Stimulated activated CD8-positive, alpha-beta memory T cell treated with anti-CD3 and anti-CD28 coated beads, Interleukin-15, amount 100 ng/mL, for 4 hours (primary cell): ENCODE measurements at regions not wholly inside any gene's neighbourhood (a gene's known extent, or its start where the extent isn't known, plus 50 kb on each side); places are given as distances from the start of the nearest gene placed in this dataset.

ENCODE experiments used
- DNase-seq, 2 donors: peaks; one replicate each; pipeline ENCODE4 v3.0.0-alpha.2; 2020; ENCODE audit warnings: low read depth in 2 of 2

DNA sequence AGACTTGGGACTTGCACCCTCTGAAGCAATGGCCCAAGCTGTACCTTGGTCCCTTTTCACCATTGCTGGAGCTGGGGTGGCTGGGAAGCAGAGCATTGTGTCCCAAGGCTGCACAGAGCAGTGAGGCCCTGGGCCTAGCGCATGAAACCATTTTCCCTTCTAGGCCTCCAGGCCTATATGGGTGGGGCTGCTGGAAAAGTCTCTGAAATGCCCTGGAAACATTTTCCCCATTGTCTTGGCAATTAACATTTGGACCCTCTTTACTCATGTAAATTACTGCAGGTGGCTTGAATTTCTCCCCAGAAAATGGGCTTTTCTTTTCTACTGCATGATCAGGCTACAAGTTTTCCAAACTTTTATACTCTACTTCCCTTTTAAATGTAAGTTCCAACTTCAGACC lies 510.5 kb downstream of the SLITRK6 start:
- no peak for DNase-seq

GRCh38 chr13:85287528-85287927 lies 511.7 kb downstream of the SLITRK6 start:
- no peak for DNase-seq

DNA sequence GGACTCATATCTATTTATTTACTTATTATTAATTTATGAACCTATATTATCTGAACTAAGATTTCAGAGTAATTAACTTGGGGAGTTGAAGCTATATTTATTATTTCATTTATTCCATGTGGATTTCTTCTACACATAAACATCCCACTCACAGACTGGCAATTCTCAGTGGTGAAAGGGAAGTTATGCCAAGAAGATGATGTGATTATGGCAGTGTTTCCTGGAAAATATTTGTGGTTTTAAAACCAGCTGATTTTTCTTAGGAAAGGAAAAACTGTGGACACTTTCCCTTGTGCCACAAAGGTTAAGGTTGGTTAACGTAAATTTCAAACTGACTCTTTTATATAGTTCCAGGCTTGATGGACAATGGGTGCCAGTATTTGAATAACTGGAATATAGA lies 513.1 kb downstream of the SLITRK6 start:
- DNase-seq: no peak

DNA sequence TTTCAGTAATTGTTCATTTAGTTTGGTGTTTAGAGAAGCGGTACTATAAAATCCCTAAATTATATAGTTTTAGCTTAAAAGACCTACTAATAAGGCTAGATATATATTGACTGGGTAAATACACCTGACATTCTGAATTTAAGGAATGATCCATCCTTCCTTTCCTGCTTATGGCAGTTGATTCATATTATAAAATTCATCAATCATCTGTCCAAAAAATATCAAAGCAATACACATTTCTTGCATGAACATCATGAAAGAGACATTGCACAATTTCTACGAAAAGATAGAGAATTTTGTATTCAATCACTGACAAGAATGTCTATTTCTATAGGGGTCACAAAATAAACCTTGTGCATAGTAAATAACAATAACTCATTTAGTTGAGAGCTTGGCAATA lies 514.9 kb downstream of the SLITRK6 start:
- no peak for DNase-seq

GRCh38 chr13:85283408-85283807 lies 515.8 kb downstream of the SLITRK6 start:
- no peak for DNase-seq

GRCh38 chr13:85282876-85283275 lies 516.3 kb downstream of the SLITRK6 start:
- DNase-seq: no peak

- DNase-seq: no peak
Measured at GRCh38 chr13:85278851-85279250, 520.4 kb downstream of the SLITRK6 start.

DNA sequence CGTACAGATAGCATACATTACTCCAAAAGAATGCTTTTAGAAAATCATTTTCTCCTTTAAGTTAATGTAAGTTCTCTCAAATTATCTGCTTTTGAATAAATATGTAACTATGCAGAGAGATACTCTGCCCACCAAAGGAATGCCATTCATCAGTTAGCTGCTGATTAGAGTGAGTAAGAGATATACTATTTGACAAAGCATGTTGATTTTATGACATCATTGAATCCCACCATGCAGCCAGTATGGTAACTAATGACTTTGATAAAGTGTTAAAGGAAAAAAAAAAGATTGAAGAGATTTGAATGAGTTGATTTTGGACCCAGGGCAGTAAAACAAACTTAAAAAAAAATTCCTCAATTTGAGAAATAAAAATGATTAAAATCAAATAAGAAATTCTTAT lies 521.5 kb downstream of the SLITRK6 start:
- DNase-seq: no peak

DNA sequence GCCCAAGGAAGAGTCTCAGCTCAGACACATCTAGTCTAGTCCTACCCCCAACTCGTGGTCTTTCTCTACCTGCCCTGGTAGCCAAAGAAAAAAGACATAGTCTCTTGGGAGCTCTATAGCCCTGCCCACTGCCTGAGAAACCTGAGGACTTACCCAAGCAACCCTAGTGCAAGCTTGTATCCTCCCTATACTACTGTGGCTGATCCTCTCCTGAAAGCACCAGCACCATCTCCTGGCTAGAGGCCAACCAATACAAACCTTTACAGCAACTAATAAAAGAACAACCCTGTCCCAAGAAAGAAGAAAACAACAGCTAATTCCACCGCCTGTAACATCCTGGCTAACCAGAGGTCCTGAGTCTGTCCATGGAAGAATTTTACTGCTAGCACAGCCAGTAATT lies 532.4 kb downstream of the SLITRK6 start:
- DNase-seq: no peak

GRCh38 chr13:85266331-85266730 lies 532.9 kb downstream of the SLITRK6 start:
- no peak for DNase-seq

DNA sequence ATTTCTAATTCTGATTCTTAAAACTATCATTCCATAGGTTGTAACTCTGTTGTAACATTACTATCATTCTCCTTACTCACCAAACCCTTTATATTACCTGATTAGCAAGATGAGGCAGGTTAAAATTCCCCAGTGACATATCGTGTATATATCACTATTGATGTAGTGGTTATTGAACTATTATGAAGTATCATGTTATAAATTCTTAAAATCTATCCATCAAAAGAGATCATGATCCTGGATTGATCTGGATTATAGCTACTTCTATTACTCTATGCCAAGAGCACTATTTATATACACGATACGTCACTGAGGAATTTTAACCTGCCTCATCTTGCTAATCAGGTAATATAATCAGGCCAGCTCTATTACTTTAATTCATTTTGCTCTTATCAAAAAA lies 533.9 kb downstream of the SLITRK6 start:
- DNase-seq: no peak

- no peak for DNase-seq
Measured at GRCh38 chr13:85262499-85262898, 536.7 kb downstream of the SLITRK6 start.

DNA sequence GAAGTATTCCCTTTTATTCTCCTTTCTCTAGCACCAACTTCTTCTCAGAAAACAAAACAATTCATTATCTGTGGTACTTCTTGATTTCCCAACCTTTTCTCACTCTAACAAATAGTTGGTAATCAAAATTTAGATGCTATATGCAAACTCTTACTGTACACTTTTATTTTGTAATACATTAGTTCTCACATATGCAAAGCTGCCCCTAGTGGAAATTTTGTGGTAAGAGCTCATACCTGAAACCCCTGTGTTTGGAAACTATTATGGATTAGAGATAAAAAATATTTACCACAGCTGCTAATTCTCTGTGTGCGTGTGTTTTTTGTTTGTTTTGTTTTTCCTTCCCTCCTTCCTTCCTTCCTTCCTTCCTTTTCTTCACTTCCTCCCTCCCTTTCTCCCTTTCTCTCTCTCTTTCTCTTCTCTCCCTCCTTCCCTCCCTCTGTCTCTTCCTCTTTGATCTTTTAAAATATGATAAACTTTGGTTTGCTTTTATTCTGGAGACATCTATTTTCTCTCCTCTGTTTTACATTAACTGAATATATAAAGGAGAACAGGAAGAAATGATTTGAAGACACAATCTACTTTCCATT lies 537.4 kb downstream of the SLITRK6 start:
- DNase-seq: no peak

- DNase-seq: no peak
Measured at GRCh38 chr13:85260896-85261295, 538.3 kb downstream of the SLITRK6 start.

- DNase-seq: no peak
Measured at GRCh38 chr13:85255978-85256377, 543.2 kb downstream of the SLITRK6 start.

DNA sequence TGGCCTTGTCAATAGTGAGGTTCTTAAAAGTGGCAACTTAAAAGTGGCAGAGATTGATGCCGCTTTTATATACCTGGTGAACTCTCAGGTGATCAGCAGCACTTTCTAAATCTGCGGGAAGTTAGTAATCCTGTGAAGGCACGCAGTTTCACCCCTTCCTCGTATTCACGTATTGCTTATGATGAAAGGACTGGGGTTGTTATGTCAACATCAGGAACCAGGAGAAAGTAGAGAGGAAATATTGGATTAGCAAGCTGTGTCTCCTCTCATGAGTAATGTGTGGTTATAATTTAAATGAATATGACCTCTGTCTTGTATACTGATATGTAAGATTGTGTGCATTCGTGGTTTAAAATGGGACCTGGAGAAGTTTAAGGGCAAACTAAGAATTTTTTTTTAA lies 544.6 kb downstream of the SLITRK6 start:
- DNase-seq: no peak

GRCh38 chr13:85249151-85249550 lies 550.1 kb downstream of the SLITRK6 start:
- no peak for DNase-seq

DNA sequence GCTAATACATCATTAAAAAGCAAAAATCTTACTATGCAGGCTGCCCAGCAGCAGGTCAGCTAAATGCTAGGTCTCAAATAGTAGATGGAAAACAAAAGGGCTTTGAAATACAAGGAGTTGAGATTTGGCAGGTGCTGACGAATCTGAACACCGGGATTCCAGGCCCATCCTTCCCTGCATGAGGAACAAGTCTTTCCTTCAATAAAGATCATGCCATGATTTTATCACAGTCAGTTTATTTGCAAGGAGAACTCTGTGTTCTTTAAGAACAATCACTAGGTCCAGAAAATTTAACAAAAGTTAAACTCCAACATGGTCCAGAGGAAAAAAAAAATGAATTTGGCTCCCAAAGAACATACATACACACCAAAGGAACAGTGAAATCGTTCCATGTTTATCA lies 551.4 kb downstream of the SLITRK6 start:
- no peak for DNase-seq

DNA sequence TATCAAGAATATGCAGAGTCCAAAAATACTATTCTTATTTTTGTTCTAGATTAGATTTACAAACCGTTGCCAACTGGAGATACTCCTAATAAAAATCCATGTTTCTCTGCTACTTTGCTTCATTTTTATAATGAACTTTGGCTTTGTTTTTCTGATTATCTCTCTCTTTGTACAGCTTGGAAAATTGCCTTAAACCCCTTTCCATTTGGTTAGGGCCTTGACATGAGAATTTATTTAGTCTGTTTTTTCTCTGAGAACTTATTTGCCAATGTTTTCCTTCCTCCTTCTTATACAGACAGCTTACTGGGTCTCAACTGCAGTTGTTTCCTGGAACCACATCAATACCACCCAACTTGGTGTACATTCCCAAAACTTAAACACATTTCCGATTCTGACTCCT lies 555.4 kb downstream of the SLITRK6 start:
- no peak for DNase-seq

- DNase-seq: no peak
Measured at GRCh38 chr13:85241060-85241459, 558.2 kb downstream of the SLITRK6 start.

- DNase-seq: no peak
Measured at GRCh38 chr13:85236413-85236812, 562.8 kb downstream of the SLITRK6 start.

DNA sequence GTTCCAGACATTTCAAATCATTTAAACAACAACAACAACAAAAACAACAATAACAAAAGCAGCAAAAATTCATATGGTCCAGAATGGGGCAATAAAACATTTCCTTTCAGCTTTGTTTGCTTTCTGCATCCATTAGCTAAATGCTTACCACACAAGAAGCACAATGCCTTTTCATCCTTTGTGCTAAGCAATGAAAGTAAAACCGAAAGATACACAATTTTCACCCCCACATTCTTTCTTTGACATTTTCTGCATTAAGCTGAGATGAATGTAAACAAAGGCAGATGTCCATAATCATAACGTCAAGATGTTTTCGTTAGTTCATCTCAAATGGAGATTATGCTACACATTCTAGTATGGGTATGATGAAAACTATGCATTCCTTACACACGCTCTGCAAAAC lies 568.5 kb downstream of the SLITRK6 start:
- no peak for DNase-seq

GRCh38 chr13:85228692-85229091 lies 570.5 kb downstream of the SLITRK6 start:
- DNase-seq: no peak

- no peak for DNase-seq
Measured at GRCh38 chr13:85223883-85224656, 575.1 kb downstream of the SLITRK6 start.
